ENCODE measurements at regions not wholly inside any gene's neighbourhood (a gene's known extent, or its start where the extent isn't known, plus 50 kb on each side); places are given as distances from the start of the nearest gene placed in this dataset.

GRCh38 chr16:5668553-5668952 lies 571.0 kb upstream of the EEF2KMT start:
- DNase-seq (ENCODE audit: low read depth), result no peak

DNA sequence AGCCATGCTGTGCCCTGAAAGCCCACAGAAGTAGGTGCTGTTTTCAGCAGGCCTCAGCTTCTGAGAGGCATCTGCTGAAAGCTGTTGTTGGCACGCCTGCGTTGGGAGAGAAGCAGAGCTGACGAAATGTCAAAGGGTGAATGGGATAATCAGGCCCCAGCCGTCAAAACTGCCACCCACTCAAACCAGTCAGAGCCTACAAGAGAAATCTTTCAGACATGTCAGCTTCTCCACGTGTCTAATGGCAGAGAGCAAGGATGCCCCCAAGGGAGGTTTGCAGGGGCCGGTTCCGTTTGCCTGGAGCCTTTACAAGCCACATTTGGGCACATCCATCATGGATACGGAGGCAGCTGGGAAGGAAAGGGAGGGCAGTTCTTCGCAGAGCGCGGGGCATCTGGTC lies 568.2 kb upstream of the EEF2KMT start:
- DNase-seq (ENCODE audit: low read depth), result no peak

GRCh38 chr16:5653789-5654188 lies 556.2 kb upstream of the EEF2KMT start:
- no peak for DNase-seq (ENCODE audit: low read depth)

DNA sequence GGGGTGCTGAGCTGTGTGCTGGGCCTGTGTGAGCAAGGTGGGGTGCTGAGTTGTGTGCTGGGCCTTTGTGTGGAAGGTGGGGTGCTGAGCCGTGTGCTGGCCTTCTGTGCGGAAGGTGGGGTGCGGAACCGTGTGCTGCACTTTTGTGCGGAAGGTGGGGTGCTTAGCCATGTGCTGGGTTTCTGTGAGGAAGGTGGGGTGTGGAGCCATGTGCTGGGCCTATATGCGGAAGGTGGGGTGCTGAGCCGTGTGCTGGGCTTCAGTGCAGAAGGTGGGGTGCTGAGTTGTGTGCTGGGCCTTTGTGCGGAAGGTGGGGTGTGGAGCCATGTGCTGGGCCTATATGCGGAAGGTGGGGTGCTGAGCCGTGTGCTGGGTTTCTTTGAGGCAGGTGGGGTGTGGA lies 555.4 kb upstream of the EEF2KMT start:
- no peak for DNase-seq (ENCODE audit: low read depth)

GRCh38 chr16:5649762-5650743 lies 552.5 kb upstream of the EEF2KMT start:
- no peak for DNase-seq (ENCODE audit: low read depth)

GRCh38 chr16:5647051-5647450 lies 549.5 kb upstream of the EEF2KMT start:
- DNase-seq (ENCODE audit: low read depth), result no peak

DNA sequence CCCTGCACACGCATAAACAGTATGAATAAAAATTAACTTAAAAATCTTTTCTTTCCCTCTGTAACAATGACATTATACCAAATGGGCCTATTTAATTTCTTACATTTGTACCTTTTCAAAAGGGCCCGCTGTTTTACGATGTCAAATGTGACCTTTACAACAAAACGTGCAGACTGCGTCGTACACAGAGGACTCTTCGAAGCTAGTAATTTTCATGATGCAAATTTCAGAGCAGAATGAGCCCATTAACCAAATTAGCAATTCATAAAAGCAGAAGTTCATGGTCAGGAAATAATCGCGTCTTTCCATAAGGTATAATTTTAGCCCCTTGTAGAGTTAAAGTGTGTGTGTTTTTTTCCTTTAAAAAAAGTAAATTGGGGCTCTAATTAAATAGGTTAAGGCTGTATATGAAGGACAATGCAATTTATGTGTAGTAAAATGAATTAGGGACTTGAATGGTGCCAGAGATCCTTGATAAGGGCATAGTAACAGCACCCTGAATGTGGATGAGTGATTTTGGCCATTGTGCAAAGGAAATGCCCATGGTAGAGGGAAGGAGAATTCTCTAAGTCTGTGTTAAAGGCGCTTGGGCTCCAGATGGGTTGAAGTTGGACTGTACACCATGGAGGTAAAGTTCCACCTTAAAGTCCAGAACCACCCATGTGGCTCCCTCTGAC lies 546.4 kb upstream of the EEF2KMT start:
- DNase-seq (ENCODE audit: low read depth), result no peak

DNA sequence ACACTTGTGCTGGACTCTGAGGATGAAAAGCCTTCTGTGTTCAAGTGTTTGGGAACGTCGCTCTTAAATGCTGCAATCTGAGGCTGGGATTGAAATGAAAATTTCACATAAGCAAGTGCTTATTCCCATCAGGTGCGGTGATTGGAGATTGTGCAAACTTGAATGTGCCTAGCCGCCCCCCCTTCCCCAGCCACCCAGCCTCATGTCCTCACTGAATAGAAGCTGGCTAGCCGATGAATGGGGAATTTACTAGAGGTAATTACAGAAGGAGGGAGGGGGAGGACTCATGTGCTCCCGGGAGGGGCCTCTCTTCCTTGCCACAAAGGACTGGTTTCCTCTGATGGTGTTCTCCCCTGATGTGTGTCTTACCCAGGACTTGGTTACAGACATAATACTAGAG lies 544.8 kb upstream of the EEF2KMT start:
- DNase-seq (ENCODE audit: low read depth), result no peak

DNA sequence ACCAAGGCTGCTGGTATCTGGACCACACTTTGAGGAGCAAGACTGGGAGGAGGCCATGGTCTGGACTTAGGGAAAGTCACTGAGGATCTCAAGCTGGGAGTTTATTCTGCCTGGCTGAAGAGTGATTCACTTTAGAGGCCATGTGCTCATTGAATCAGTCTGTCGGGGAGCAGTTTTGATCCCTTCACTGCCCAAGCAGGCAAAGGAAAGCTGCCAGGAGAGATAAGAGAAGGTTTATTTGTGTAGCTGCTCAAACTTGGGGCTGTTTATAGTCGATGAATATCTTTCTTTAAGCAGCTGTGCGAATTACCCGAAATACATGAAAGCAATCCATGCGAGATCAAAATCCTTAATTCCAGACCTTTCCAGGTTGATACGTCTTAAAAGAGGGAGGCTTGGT lies 544.4 kb upstream of the EEF2KMT start:
- DNase-seq (ENCODE audit: low read depth), result no peak

GRCh38 chr16:5640883-5641282 lies 543.3 kb upstream of the EEF2KMT start:
- no peak for DNase-seq (ENCODE audit: low read depth)

- DNase-seq (ENCODE audit: low read depth), result no peak
Observed at GRCh38 chr16:5639531-5639930, 541.9 kb upstream of the EEF2KMT start.

DNA sequence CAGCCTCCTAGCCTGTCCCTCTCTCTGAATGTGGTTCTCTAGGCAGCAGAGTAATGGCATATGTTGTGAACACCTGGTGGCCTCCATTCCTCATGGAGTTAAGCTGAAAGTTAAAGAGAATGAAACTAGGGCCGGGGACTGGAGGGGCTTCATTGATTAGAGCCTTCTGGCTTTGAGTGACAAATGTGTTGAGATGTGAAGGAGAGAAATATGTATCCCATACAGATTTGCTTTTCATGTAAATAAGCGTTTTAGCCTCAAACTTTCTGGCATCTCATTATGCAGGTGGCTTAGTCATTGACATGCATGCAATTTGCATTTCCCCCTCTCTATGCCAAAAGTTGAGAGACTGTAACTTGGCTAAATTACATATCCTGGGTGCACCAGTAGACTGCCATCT lies 537.7 kb upstream of the EEF2KMT start:
- DNase-seq (ENCODE audit: low read depth), result no peak

DNA sequence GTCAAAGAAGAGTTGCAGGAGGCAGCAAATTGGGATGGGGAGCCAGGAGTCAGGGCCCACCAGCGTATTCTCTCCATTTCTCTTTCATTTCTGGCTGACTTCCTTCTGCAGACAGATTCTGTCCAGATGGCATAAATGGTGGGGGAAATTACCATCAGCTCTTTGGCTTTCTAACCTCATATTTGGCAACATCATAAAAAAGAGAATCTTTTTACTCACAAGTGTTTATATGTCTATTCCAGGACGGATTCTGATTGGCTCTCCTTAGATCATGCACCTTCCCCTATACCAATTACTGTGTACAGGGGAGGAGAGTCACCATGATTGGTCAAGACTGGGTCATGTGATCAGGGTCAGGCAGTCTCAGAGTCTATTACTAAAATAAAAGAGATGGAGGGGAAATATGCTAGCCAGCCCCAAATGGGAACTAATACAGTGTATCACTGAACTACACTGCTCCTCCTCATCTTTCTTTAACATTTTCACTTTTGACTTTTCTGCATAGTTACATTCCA lies 537.1 kb upstream of the EEF2KMT start:
- DNase-seq (ENCODE audit: low read depth), result no peak

DNA sequence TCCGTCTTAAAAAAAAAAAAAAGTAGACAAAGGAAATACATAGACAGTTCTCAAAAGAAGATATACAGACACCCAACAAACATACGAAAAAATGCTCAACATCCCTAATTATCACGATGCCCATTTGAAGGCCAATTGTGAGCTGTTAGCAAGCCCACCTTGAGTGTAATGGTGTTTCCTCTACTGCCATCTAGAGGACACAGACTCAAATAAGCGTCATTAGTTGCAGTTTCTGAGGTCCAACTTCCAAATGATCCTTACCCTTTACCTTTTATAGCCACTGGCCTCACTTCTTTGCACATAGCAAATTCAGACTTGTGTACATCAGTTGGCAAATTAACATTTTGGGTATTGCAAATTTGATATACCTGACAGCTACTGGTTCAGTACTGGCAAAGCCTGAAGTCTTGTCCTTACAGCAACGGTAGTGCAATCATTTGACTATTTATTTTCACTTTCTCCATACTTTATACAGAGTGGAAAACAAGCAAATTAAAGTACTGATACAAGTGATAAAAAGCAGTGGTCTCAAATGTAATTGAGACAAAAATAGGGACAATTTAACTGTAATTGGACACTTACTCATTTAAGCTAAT lies 536.3 kb upstream of the EEF2KMT start:
- peak; percentile 41 for DNase-seq (ENCODE audit: low read depth)

DNA sequence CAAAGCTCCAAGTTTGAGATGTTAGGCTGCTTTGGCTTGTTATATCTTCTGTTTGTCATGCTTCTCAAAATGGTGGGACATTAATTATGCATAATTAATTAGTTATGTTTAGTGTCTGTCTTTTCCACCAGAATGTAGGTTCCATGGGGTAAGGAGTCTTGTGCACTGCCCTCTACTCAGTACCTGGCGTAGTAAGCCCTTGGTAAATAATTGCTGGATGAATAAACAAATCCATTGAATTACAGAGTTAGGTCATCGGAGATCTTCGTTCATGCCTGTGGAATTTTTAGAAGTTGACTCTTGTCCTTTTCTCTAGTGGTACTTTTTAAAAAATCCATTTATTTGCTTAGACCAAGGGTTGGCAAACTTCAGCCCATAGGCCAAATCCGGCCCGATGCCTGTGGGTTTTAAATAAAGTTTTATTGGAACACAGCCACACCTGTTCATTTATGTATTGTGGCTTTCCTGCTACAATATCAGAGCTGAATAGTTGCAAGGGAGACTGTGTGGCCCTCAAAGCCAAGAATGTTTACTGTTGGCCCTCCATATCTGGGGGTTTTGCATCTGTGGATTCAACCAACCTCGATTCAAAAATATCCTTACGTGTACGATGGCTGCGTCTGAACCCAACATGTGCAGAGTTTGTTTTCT lies 524.8 kb upstream of the EEF2KMT start:
- DNase-seq (ENCODE audit: low read depth), result no peak

- peak; percentile 6 for DNase-seq (ENCODE audit: low read depth)
Observed at GRCh38 chr16:5621826-5622225, 524.2 kb upstream of the EEF2KMT start.

DNA sequence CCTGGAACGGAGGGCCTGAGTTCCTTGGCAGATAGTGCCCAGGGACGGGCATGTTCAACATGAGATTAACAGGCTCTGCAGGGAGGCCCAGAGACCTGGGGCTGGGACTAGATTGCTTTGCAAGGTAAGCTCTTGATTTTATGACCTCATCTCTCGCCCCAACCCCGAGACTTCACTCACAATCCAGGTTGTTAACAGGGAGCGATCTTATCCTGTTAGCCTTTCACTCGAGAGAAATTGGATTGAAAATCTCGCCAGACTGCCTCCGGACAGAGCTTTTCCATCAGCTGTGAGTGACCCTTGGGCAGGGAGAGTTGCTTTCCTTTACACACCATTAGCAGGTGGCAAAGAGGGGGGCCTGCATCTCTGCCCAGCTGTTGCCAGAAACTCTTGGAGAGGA lies 521.7 kb upstream of the EEF2KMT start:
- DNase-seq (ENCODE audit: low read depth), result no peak

GRCh38 chr16:5616841-5617240 lies 519.2 kb upstream of the EEF2KMT start:
- DNase-seq (ENCODE audit: low read depth), result no peak

- peak; percentile 64 for DNase-seq (ENCODE audit: low read depth)
Observed at GRCh38 chr16:5615868-5616642, 518.5 kb upstream of the EEF2KMT start.

DNA sequence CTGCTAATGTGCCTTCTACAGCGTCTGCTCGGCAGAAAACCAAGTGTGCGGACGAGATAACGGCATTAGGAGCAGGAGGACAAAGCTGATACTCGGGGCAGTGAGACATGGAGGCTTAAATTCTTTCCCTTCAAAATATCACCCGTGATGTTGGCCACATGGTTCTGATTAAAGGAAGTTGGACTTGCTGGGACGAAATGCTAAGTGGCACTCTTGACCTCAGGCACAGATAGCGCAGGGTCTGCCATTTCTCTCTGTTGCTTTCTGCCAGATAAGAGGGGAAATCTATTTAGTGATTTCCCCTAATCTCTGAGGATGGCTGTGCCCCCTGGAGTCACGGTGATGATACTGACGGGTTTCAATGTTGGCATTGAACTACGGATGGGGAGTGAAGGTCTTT lies 509.6 kb upstream of the EEF2KMT start:
- no peak for DNase-seq (ENCODE audit: low read depth)

DNA sequence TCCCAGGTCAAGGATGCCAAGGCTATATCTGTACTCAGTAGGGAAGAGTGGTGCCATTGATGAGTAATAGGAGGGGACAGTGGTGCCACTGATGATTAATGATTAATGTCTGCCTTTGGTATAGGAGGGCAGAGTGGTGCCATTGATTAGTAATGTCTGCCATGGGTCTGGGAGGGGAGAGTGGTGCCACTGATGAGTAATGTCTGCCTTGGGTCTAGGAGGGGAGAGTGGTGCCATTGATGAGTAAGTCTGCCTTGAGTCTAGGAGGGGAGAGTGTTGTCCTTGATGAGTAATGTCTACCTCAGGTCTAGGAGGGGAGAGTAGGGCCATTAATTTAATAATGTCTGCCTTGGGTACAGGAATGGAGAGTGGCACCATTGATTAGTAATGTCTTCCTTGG lies 507.8 kb upstream of the EEF2KMT start:
- peak; percentile 24 for DNase-seq (ENCODE audit: low read depth)

Data from M059J (cell line).